Ishikawa (cell line): ENCODE measurements at regions not wholly inside any gene's neighbourhood (a gene's known extent, or its start where the extent isn't known, plus 50 kb on each side); places are given as distances from the start of the nearest gene placed in this dataset.

Source experiments
- CEBPB ChIP-seq: IDR thresholded peaks from 2 replicates; pipeline ENCODE4 v1.6.1; 2012
- CREB1 ChIP-seq: IDR thresholded peaks from 2 replicates; pipeline ENCODE4 v1.6.1; 2012; ENCODE audit warnings: low read depth
- EGR1 ChIP-seq: IDR thresholded peaks from 2 replicates; pipeline ENCODE4 v1.6.1; 2012
- EP300 ChIP-seq: IDR thresholded peaks from 2 replicates; pipeline ENCODE4 v1.6.1; 2012; ENCODE audit warnings: borderline replicate concordance
- FOXM1 ChIP-seq: IDR thresholded peaks from 2 replicates; pipeline ENCODE4 v1.6.1; 2012; ENCODE audit warnings: low read depth, borderline replicate concordance
- NFIC ChIP-seq: IDR thresholded peaks from 2 replicates; pipeline ENCODE4 v1.6.1; 2012
- RAD21 ChIP-seq: IDR thresholded peaks from 2 replicates; pipeline ENCODE4 v1.6.1; 2012; ENCODE audit warnings: low read depth
- REST ChIP-seq: IDR thresholded peaks from 2 replicates; pipeline ENCODE4 v1.6.1; 2012; ENCODE audit warnings: low read depth, mild to moderate bottlenecking
- TAF1 ChIP-seq: IDR thresholded peaks from 2 replicates; pipeline ENCODE4 v1.6.1; 2012; ENCODE audit warnings: low read depth, mild to moderate bottlenecking
- TCF12 ChIP-seq: IDR thresholded peaks from 2 replicates; pipeline ENCODE4 v1.6.1; 2012; ENCODE audit warnings: low read depth
- TEAD4 ChIP-seq: IDR thresholded peaks from 2 replicates; pipeline ENCODE4 v1.6.1; 2012
- YY1 ChIP-seq: IDR thresholded peaks from 2 replicates; pipeline ENCODE4 v1.6.1; 2012; ENCODE audit warnings: low read depth
- ZBTB7A ChIP-seq: IDR thresholded peaks from 2 replicates; pipeline ENCODE4 v1.6.1; 2012; ENCODE audit warnings: low read depth
- TF ChIP-seq, protein P1 (sequence below): IDR thresholded peaks from 2 replicates; pipeline ENCODE4 v1.6.1; 2012
- TF ChIP-seq, protein P2 (sequence below): IDR thresholded peaks from 2 replicates; pipeline ENCODE4 v1.6.1; 2012

DNA sequence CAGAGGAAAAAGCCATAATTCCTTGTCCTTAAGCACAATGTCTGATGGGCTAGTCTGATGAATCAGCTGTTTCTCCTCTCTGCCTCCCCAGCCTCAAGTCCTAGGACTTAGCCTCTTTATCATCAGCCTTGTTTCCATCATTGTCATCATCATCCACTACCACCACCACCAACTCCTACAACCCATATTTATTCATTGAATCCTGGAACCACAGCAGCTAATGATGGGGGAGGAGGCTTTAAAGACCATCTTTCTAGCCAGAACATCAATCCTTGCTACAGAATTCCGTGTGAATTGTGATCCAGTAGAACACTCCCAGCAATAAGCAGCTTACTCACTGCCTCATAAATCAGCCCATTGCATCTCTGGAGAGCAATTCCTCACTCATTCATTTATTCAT, 97.6 kb upstream of the TMEM132E start:
- no peak for TF ChIP-seq CEBPB
- TF ChIP-seq EP300, result no peak
- TF ChIP-seq NFIC, result no peak
- TF ChIP-seq FOXM1, result no peak
- TF ChIP-seq REST, result no peak
- no peak for TF ChIP-seq YY1
- TF ChIP-seq TCF12, result no peak
- TF ChIP-seq EGR1, result no peak
- TF ChIP-seq RAD21, result no peak
- TF ChIP-seq, protein P1, sequence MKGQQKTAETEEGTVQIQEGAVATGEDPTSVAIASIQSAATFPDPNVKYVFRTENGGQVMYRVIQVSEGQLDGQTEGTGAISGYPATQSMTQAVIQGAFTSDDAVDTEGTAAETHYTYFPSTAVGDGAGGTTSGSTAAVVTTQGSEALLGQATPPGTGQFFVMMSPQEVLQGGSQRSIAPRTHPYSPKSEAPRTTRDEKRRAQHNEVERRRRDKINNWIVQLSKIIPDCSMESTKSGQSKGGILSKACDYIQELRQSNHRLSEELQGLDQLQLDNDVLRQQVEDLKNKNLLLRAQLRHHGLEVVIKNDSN, result no peak
- no peak for TF ChIP-seq TAF1
- TF ChIP-seq TEAD4, result no peak
- TF ChIP-seq, protein P2, sequence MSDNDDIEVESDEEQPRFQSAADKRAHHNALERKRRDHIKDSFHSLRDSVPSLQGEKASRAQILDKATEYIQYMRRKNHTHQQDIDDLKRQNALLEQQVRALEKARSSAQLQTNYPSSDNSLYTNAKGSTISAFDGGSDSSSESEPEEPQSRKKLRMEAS, result no peak
- TF ChIP-seq ZBTB7A, result no peak
- no peak for TF ChIP-seq CREB1

DNA sequence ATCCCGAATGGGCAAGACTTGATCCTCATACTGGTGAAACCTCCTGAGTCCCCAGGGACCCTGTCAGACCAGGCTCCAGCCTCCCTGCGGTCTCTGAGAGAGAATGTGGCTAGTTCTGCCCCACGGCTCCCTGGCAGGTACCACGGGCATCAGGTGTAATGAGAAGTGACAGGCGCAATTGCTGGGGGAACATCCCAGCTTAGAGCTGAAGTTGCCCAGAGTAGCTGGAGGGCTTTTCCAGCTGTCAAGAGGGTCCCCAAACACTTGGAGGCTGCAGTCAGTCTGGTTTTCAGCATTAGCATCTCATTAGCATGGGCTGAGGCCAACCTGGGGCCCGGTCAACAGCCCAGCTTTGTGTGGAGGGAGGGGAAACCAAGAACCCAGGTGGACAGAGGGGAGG, 100.0 kb upstream of the TMEM132E start:
- TF ChIP-seq REST (no peak), TCF12 (no peak), NFIC (no peak), CREB1 (no peak), YY1 (no peak), RAD21 (no peak), TAF1 (no peak), TEAD4 (no peak), CEBPB (no peak), FOXM1 (no peak), EGR1 (no peak), ZBTB7A (no peak)
- TF ChIP-seq, protein P1, result no peak
- TF ChIP-seq, protein P2, result no peak

DNA sequence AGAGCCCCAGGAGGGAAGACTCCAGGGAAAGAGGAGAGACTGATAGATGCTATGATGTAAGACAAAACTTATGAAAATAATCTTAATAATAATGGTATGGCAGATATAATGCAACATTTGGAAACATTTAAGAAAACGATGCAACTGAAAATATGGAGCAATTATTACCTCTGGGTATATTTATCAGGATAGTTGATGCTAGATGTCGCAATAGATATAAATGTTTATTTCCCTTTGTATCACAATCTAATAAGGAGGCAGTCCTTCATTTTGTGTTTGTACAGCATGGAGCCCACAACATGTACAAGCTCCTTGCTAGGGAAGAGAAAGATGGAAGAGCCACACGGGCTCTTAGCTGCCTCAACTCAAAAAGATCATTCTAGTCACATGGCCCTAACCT, 101.1 kb upstream of the TMEM132E start:
- TF ChIP-seq FOXM1, result no peak
- no peak for TF ChIP-seq RAD21
- no peak for TF ChIP-seq NFIC
- TF ChIP-seq EP300, result no peak
- no peak for TF ChIP-seq TCF12
- TF ChIP-seq, protein P2, result no peak
- TF ChIP-seq TAF1, result no peak
- TF ChIP-seq EGR1, result no peak
- no peak for TF ChIP-seq CREB1
- TF ChIP-seq REST, result no peak
- TF ChIP-seq YY1, result no peak
- TF ChIP-seq TEAD4, result no peak

DNA sequence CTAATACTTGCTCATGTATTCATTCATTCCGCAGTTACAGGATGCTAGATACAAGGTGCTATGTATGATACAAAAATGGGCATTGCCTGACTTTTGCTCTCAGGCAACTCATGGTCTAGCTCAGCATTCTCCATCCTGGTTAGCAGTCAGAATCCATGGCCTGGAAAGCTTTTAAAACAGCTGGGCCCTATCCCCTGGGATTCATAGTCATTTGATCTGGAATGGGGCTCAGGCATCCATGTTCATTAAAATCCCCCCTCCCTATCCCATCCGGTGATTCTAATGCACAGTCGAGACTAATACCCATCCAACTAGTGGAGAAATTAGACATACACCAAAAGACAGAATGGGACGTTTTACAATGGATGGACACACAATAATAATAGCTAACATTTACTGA, 104.1 kb upstream of the TMEM132E start:
- TF ChIP-seq FOXM1 (no peak), CEBPB (no peak), CREB1 (no peak), TAF1 (no peak), REST (no peak), RAD21 (no peak), EP300 (no peak), TEAD4 (no peak), EGR1 (no peak), TCF12 (no peak), NFIC (no peak), ZBTB7A (no peak), YY1 (no peak)
- TF ChIP-seq, protein P2, result no peak
- TF ChIP-seq, protein P1, result no peak
